HEK293 (cell line): ENCODE measurements at regions not wholly inside any gene's neighbourhood (a gene's known extent, or its start where the extent isn't known, plus 50 kb on each side); places are given as distances from the start of the nearest gene placed in this dataset.

Experiments used
- REPIN1 ChIP-seq: fragments of 450-650 bp; formaldehyde crosslinking; IDR thresholded peaks from 2 replicates; pipeline ENCODE4 v1.5.1; 2017; ENCODE audit warnings: missing biosample characterization, missing genetic modification characterization, low read depth
- SETDB1 ChIP-seq: IDR thresholded peaks from one replicate; pipeline ENCODE4 v1.6.1; 2017; ENCODE audit warnings: mild to moderate bottlenecking, low read length, moderate library complexity, mixed read lengths; ENCODE audit not compliant: insufficient read length
- ZNF121 ChIP-seq: fragments of 450-650 bp; formaldehyde crosslinking; IDR thresholded peaks from 2 replicates; pipeline ENCODE4 v1.5.1; 2016; ENCODE audit warnings: missing biosample characterization, missing genetic modification characterization
- ZNF175 ChIP-seq: fragments of 450-650 bp; formaldehyde crosslinking; IDR thresholded peaks from 2 replicates; pipeline ENCODE4 v1.5.1; 2016; ENCODE audit warnings: missing biosample characterization, missing genetic modification characterization
- ZNF670 ChIP-seq: fragments of 450-650 bp; formaldehyde crosslinking; IDR thresholded peaks from 2 replicates; pipeline ENCODE4 v1.5.1; 2016; ENCODE audit warnings: missing biosample characterization, missing genetic modification characterization, low read depth
- TF ChIP-seq, protein P1 (sequence below): fragments of 450-650 bp; formaldehyde crosslinking; IDR thresholded peaks from 2 replicates; pipeline ENCODE4 v1.5.1; 2016; ENCODE audit warnings: missing biosample characterization, missing genetic modification characterization
- TF ChIP-seq, protein P2 (sequence below): fragments of 450-650 bp; formaldehyde crosslinking; conservative IDR thresholded peaks from 2 replicates; pipeline ENCODE4 v1.5.1; 2016; ENCODE audit warnings: low read depth, missing biosample characterization, missing genetic modification characterization
- TF ChIP-seq, protein P3 (sequence below): fragments of 450-650 bp; formaldehyde crosslinking; IDR thresholded peaks from 2 replicates; pipeline ENCODE4 v1.5.1; 2016; ENCODE audit warnings: missing biosample characterization, missing genetic modification characterization

GRCh38 chr4:160611181-160611580, 1508.3 kb downstream of the RAPGEF2 start:
- TF ChIP-seq ZNF670 (tag by site-specific recombination): no peak
- TF ChIP-seq ZNF121: no peak
- TF ChIP-seq, protein P1, sequence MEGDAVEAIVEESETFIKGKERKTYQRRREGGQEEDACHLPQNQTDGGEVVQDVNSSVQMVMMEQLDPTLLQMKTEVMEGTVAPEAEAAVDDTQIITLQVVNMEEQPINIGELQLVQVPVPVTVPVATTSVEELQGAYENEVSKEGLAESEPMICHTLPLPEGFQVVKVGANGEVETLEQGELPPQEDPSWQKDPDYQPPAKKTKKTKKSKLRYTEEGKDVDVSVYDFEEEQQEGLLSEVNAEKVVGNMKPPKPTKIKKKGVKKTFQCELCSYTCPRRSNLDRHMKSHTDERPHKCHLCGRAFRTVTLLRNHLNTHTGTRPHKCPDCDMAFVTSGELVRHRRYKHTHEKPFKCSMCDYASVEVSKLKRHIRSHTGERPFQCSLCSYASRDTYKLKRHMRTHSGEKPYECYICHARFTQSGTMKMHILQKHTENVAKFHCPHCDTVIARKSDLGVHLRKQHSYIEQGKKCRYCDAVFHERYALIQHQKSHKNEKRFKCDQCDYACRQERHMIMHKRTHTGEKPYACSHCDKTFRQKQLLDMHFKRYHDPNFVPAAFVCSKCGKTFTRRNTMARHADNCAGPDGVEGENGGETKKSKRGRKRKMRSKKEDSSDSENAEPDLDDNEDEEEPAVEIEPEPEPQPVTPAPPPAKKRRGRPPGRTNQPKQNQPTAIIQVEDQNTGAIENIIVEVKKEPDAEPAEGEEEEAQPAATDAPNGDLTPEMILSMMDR (tag by site-specific recombination): no peak
- TF ChIP-seq ZNF175: no peak
- no peak for TF ChIP-seq SETDB1
- TF ChIP-seq REPIN1 (tag by site-specific recombination): no peak
- TF ChIP-seq, protein P2, sequence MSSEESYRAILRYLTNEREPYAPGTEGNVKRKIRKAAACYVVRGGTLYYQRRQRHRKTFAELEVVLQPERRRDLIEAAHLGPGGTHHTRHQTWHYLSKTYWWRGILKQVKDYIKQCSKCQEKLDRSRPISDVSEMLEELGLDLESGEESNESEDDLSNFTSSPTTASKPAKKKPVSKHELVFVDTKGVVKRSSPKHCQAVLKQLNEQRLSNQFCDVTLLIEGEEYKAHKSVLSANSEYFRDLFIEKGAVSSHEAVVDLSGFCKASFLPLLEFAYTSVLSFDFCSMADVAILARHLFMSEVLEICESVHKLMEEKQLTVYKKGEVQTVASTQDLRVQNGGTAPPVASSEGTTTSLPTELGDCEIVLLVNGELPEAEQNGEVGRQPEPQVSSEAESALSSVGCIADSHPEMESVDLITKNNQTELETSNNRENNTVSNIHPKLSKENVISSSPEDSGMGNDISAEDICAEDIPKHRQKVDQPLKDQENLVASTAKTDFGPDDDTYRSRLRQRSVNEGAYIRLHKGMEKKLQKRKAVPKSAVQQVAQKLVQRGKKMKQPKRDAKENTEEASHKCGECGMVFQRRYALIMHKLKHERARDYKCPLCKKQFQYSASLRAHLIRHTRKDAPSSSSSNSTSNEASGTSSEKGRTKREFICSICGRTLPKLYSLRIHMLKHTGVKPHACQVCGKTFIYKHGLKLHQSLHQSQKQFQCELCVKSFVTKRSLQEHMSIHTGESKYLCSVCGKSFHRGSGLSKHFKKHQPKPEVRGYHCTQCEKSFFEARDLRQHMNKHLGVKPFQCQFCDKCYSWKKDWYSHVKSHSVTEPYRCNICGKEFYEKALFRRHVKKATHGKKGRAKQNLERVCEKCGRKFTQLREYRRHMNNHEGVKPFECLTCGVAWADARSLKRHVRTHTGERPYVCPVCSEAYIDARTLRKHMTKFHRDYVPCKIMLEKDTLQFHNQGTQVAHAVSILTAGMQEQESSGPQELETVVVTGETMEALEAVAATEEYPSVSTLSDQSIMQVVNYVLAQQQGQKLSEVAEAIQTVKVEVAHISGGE (tag by site-specific recombination): no peak
- TF ChIP-seq, protein P3, sequence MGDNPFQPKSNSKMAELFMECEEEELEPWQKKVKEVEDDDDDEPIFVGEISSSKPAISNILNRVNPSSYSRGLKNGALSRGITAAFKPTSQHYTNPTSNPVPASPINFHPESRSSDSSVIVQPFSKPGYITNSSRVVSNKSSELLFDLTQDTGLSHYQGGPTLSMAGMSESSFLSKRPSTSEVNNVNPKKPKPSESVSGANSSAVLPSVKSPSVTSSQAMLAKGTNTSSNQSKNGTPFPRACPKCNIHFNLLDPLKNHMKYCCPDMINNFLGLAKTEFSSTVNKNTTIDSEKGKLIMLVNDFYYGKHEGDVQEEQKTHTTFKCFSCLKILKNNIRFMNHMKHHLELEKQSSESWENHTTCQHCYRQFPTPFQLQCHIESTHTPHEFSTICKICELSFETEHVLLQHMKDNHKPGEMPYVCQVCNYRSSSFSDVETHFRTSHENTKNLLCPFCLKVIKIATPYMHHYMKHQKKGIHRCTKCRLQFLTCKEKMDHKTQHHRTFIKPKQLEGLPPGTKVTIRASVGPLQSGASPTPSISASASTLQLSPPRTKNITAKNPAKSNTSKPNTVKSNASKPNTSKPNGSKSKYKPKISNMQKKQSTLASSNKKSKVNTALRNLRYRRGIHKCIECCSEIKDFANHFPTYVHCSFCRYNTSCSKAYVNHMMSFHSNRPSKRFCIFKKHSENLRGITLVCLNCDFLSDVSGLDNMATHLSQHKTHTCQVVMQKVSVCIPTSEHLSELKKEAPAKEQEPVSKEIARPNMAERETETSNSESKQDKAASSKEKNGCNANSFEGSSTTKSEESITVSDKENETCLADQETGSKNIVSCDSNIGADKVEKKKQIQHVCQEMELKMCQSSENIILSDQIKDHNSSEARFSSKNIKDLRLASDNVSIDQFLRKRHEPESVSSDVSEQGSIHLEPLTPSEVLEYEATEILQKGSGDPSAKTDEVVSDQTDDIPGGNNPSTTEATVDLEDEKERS: no peak
